GM12892 (cell line): ENCODE measurements at regions not wholly inside any gene's neighbourhood (a gene's known extent, or its start where the extent isn't known, plus 50 kb on each side); places are given as distances from the start of the nearest gene placed in this dataset.

ENCODE experiments used
- DNase-seq: peaks from one replicate; pipeline ENCODE4 v3.0.0; 2011; ENCODE audit not compliant: insufficient read length
- FAIRE-seq: peaks from 2 replicates; lab custom pipeline; 2011; peaks lifted over from hg19 to GRCh38; lab: Jason Lieb, UNC
- POLR2A ChIP-seq: IDR thresholded peaks from 2 replicates; pipeline ENCODE4 v1.6.1; 2011; ENCODE audit warnings: low read depth, low read length, control low read depth
- POLR2AphosphoS5 ChIP-seq: IDR thresholded peaks from 2 replicates; pipeline ENCODE4 v1.6.1; 2011; ENCODE audit warnings: low read depth, low read length, control low read depth
- TAF1 ChIP-seq: IDR thresholded peaks from 2 replicates; pipeline ENCODE4 v1.6.1; 2011; ENCODE audit warnings: low read depth, mild to moderate bottlenecking, control low read depth, low read length, borderline replicate concordance

GRCh38 chr2:133732059-133732458 lies 163.8 kb upstream of the NCKAP5 start:
- no peak for FAIRE-seq
- TF ChIP-seq POLR2A = no peak
- TF ChIP-seq POLR2AphosphoS5 = no peak
- DNase-seq = no peak

GRCh38 chr2:133732982-133733900 lies 165.0 kb upstream of the NCKAP5 start:
- TF ChIP-seq POLR2AphosphoS5 = no peak
- FAIRE-seq (no peak), DNase-seq (no peak)

- no peak for DNase-seq
- FAIRE-seq = no peak
Measured at GRCh38 chr2:133733901-133734255, 165.6 kb upstream of the NCKAP5 start.

GRCh38 chr2:133734716-133735495 lies 166.6 kb upstream of the NCKAP5 start:
- DNase-seq = no peak
- FAIRE-seq = no peak
- TF ChIP-seq TAF1 = no peak
- TF ChIP-seq POLR2A = no peak
- TF ChIP-seq POLR2AphosphoS5 = no peak

More at GRCh38 chr2:133733901-133734255, 165.6 kb upstream of the NCKAP5 start:
- no peak for TF ChIP-seq POLR2A
- TF ChIP-seq TAF1 = no peak
- no peak for TF ChIP-seq POLR2AphosphoS5

- FAIRE-seq (no peak), DNase-seq (no peak)
- no peak for TF ChIP-seq POLR2AphosphoS5
- TF ChIP-seq POLR2A = no peak
- no peak for TF ChIP-seq TAF1
Measured at GRCh38 chr2:133736674-133737073, 168.4 kb upstream of the NCKAP5 start.

- no peak for FAIRE-seq
- TF ChIP-seq POLR2A (no peak), POLR2AphosphoS5 (no peak), TAF1 (no peak)
- DNase-seq = no peak
Measured at GRCh38 chr2:133737242-133737993, 169.2 kb upstream of the NCKAP5 start.

- DNase-seq = no peak
- TF ChIP-seq POLR2AphosphoS5 = no peak
- no peak for FAIRE-seq
Measured at GRCh38 chr2:133739039-133739438, 170.8 kb upstream of the NCKAP5 start.

GRCh38 chr2:133740500-133740899 lies 172.2 kb upstream of the NCKAP5 start:
- FAIRE-seq = no peak
- no peak for TF ChIP-seq TAF1
- TF ChIP-seq POLR2A = no peak
- no peak for TF ChIP-seq POLR2AphosphoS5
- DNase-seq = no peak

- FAIRE-seq (no peak), DNase-seq (no peak)
- TF ChIP-seq POLR2AphosphoS5 (no peak), TAF1 (no peak), POLR2A (no peak)
Measured at GRCh38 chr2:133748007-133748700, 179.9 kb upstream of the NCKAP5 start.

- no peak for TF ChIP-seq POLR2A
- TF ChIP-seq POLR2AphosphoS5 = no peak
- FAIRE-seq (no peak), DNase-seq (no peak)
Measured at GRCh38 chr2:133753665-133754064, 185.4 kb upstream of the NCKAP5 start.
